NB4 (cell line): ENCODE measurements at regions not wholly inside any gene's neighbourhood (a gene's known extent, or its start where the extent isn't known, plus 50 kb on each side); places are given as distances from the start of the nearest gene placed in this dataset.

Source experiments
- MAX ChIP-seq: IDR thresholded peaks from 2 replicates; pipeline ENCODE4 v1.6.1; 2011; ENCODE audit warnings: low read depth, low read length
- MYC ChIP-seq: IDR thresholded peaks from 2 replicates; pipeline ENCODE4 v1.6.1; 2011; ENCODE audit warnings: low read depth, low read length
- POLR2A ChIP-seq: IDR thresholded peaks from 2 replicates; pipeline ENCODE4 v1.6.1; 2011; ENCODE audit warnings: mild to moderate bottlenecking; ENCODE audit not compliant: insufficient read length; ENCODE audit errors: extremely low read depth
- TF ChIP-seq, protein P1 (sequence below): IDR thresholded peaks from one replicate; pipeline ENCODE4 v1.5.1; 2012; ENCODE audit warnings: low read depth, low read length

DNA sequence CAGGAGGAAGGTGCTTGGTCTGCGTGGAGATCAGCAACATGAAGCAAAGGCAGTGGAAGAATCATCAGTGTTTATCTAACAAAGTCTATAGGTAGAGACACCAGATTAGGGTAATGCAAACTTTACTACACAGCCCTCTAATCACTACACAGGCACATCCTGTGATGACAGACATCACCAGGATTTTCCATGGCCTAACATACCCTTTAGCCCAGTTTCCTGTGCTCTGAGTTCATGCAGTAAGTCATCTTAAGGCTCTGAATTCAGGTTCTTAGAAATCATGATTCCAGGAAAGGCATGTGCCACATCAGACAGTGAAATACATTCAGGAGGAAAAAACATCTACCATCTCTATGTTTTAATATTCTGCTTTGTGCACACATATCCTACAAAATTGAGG lies 708.5 kb upstream of the SLC8A1 start:
- TF ChIP-seq MAX = no peak
- TF ChIP-seq, protein P1, sequence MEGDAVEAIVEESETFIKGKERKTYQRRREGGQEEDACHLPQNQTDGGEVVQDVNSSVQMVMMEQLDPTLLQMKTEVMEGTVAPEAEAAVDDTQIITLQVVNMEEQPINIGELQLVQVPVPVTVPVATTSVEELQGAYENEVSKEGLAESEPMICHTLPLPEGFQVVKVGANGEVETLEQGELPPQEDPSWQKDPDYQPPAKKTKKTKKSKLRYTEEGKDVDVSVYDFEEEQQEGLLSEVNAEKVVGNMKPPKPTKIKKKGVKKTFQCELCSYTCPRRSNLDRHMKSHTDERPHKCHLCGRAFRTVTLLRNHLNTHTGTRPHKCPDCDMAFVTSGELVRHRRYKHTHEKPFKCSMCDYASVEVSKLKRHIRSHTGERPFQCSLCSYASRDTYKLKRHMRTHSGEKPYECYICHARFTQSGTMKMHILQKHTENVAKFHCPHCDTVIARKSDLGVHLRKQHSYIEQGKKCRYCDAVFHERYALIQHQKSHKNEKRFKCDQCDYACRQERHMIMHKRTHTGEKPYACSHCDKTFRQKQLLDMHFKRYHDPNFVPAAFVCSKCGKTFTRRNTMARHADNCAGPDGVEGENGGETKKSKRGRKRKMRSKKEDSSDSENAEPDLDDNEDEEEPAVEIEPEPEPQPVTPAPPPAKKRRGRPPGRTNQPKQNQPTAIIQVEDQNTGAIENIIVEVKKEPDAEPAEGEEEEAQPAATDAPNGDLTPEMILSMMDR = no peak
- TF ChIP-seq POLR2A = no peak
- no peak for TF ChIP-seq MYC
